C4-2B (cell line): ENCODE measurements at regions not wholly inside any gene's neighbourhood (a gene's known extent, or its start where the extent isn't known, plus 50 kb on each side); places are given as distances from the start of the nearest gene placed in this dataset.

Experiments used
- ZFX ChIP-seq: fragments of 450-650 bp; IDR thresholded peaks from 2 replicates; pipeline ENCODE4 v1.6.1; 2017
- TF ChIP-seq, protein P1 (sequence below): fragments of 450-650 bp; conservative IDR thresholded peaks from 2 replicates; pipeline ENCODE4 v1.5.1; 2017; ENCODE audit warnings: mild to moderate bottlenecking

DNA sequence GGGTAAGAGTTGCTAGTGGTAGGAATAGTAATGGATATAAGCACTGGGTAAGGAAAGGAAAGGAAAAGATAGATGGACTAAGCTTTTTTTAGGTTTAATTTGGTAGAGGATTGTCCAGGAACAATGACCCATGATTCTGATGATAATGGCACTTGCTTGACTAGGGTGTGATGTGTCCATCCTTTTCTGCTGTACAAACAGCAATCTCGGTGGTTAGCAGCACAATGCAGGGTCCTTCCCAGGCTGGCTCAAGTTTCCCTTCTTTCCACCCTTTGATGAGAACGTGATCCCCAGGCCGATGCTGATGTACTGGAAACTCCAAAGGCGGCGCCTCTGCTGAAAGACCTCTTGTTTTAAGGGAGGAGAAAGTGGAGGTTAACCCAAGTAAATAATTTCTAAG lies 105.3 kb downstream of the TMEM167A start:
- TF ChIP-seq, protein P1, sequence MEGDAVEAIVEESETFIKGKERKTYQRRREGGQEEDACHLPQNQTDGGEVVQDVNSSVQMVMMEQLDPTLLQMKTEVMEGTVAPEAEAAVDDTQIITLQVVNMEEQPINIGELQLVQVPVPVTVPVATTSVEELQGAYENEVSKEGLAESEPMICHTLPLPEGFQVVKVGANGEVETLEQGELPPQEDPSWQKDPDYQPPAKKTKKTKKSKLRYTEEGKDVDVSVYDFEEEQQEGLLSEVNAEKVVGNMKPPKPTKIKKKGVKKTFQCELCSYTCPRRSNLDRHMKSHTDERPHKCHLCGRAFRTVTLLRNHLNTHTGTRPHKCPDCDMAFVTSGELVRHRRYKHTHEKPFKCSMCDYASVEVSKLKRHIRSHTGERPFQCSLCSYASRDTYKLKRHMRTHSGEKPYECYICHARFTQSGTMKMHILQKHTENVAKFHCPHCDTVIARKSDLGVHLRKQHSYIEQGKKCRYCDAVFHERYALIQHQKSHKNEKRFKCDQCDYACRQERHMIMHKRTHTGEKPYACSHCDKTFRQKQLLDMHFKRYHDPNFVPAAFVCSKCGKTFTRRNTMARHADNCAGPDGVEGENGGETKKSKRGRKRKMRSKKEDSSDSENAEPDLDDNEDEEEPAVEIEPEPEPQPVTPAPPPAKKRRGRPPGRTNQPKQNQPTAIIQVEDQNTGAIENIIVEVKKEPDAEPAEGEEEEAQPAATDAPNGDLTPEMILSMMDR: no peak
- no peak for TF ChIP-seq ZFX
